H9 (cell line): ENCODE measurements at regions not wholly inside any gene's neighbourhood (a gene's known extent, or its start where the extent isn't known, plus 50 kb on each side); places are given as distances from the start of the nearest gene placed in this dataset.

Experiments
- DNase-seq: peaks from one replicate; pipeline ENCODE4 v3.0.0-alpha.2; 2017
- H2AFZ ChIP-seq: one replicate; pipeline ENCODE4 v1.6.1; 2013; ENCODE audit warnings: mild to moderate bottlenecking, low read length, control low read depth, moderate library complexity
- H2AK5ac ChIP-seq: 2 replicates; pipeline ENCODE4 v1.6.1; 2013; ENCODE audit warnings: low read length, control low read depth, mixed read lengths; ENCODE audit not compliant: insufficient read length
- H2BK120ac ChIP-seq: one replicate; pipeline ENCODE4 v1.6.1; 2013; ENCODE audit warnings: low read depth, mild to moderate bottlenecking, low read length, control low read depth, inconsistent platforms; ENCODE audit not compliant: poor library complexity, severe bottlenecking
- H2BK12ac ChIP-seq: 2 replicates; pipeline ENCODE4 v1.6.1; 2013; ENCODE audit warnings: low read length, control low read depth, mixed read lengths, low read depth; ENCODE audit not compliant: insufficient read length
- H2BK15ac ChIP-seq: 2 replicates; pipeline ENCODE4 v1.6.1; 2013; ENCODE audit warnings: low read depth, low read length, control low read depth
- H2BK20ac ChIP-seq: one replicate; pipeline ENCODE4 v1.6.1; 2013; ENCODE audit warnings: low read depth, mild to moderate bottlenecking, low read length, control low read depth, inconsistent platforms; ENCODE audit not compliant: poor library complexity, severe bottlenecking
- H2BK5ac ChIP-seq: 2 replicates; pipeline ENCODE4 v1.6.1; 2013; ENCODE audit warnings: low read length, control low read depth, mixed read lengths; ENCODE audit not compliant: insufficient read length
- H3K14ac ChIP-seq: 2 replicates; pipeline ENCODE4 v1.6.1; 2013; ENCODE audit warnings: low read length, control low read depth; ENCODE audit not compliant: insufficient read depth
- H3K18ac ChIP-seq: 2 replicates; pipeline ENCODE4 v1.6.1; 2013; ENCODE audit warnings: low read depth, mild to moderate bottlenecking, mixed read lengths, low read length, control low read depth; ENCODE audit not compliant: insufficient read length
- H3K23ac ChIP-seq: 2 replicates; pipeline ENCODE4 v1.6.1; 2013; ENCODE audit warnings: low read length, control low read depth, mixed read lengths, low read depth; ENCODE audit not compliant: insufficient read length
- H3K23me2 ChIP-seq: 2 replicates; pipeline ENCODE4 v1.6.1; 2013; ENCODE audit warnings: low read depth, mild to moderate bottlenecking, mixed read lengths, low read length, control low read depth; ENCODE audit not compliant: insufficient read length, poor library complexity, severe bottlenecking
- H3K27ac ChIP-seq: 2 replicates; pipeline ENCODE4 v1.5.1; 2013; ENCODE audit warnings: low read length, control low read depth, mixed read lengths, low read depth; ENCODE audit not compliant: insufficient read length
- H3K27me3 ChIP-seq: 2 replicates; pipeline ENCODE4 v1.6.1; 2013; ENCODE audit warnings: low read length, control low read depth, inconsistent platforms; ENCODE audit not compliant: insufficient read depth
- H3K4ac ChIP-seq: 2 replicates; pipeline ENCODE4 v1.6.1; 2013; ENCODE audit warnings: low read depth, mild to moderate bottlenecking, control low read depth, inconsistent platforms, low read length, moderate library complexity
- H3K4me1 ChIP-seq: 2 replicates; pipeline ENCODE4 v1.6.1; 2013; ENCODE audit warnings: low read length, control low read depth, inconsistent platforms; ENCODE audit not compliant: insufficient read depth
- H3K4me2 ChIP-seq: 2 replicates; pipeline ENCODE4 v1.6.1; 2013; ENCODE audit warnings: low read length, control low read depth, mixed read lengths; ENCODE audit not compliant: insufficient read length, insufficient read depth
- H3K56ac ChIP-seq: 2 replicates; pipeline ENCODE4 v1.6.1; 2013; ENCODE audit warnings: low read depth, mild to moderate bottlenecking, mixed read lengths, low read length, control low read depth; ENCODE audit not compliant: insufficient read length
- H3K79me1 ChIP-seq: 2 replicates; pipeline ENCODE4 v1.6.1; 2013; ENCODE audit warnings: low read depth, mild to moderate bottlenecking, moderate library complexity, low read length, control low read depth, inconsistent platforms; ENCODE audit not compliant: insufficient read depth, poor library complexity, severe bottlenecking
- H3K79me2 ChIP-seq: 2 replicates; pipeline ENCODE4 v1.6.1; 2013; ENCODE audit warnings: low read length, control low read depth, inconsistent platforms; ENCODE audit not compliant: insufficient read depth
- H3K9ac ChIP-seq: 2 replicates; pipeline ENCODE4 v1.6.1; 2013; ENCODE audit warnings: low read length, control low read depth, mixed read lengths; ENCODE audit not compliant: insufficient read length; ENCODE audit errors: extremely low read depth
- H3K9me3 ChIP-seq: one replicate; pipeline ENCODE4 v1.6.1; 2013; ENCODE audit warnings: low read depth, low read length, inconsistent platforms; ENCODE audit not compliant: control insufficient read depth
- H3T11ph ChIP-seq: one replicate; pipeline ENCODE4 v1.6.1; 2013; ENCODE audit warnings: mild to moderate bottlenecking, low read length, control low read depth, inconsistent platforms
- H4K20me1 ChIP-seq: one replicate; pipeline ENCODE4 v1.6.1; 2013; ENCODE audit not compliant: control insufficient read depth, insufficient read length, insufficient read depth
- H4K5ac ChIP-seq: 2 replicates; pipeline ENCODE4 v1.6.1; 2013; ENCODE audit warnings: low read depth, mild to moderate bottlenecking, mixed read lengths, low read length, control low read depth; ENCODE audit not compliant: insufficient read length
- H4K8ac ChIP-seq: replicated peaks from 2 replicates; pipeline ENCODE4 v1.6.1; 2013; ENCODE audit warnings: low read length, control low read depth, mixed read lengths, low read depth; ENCODE audit not compliant: insufficient read length
- H4K91ac ChIP-seq: 2 replicates; pipeline ENCODE4 v1.6.1; 2013; ENCODE audit warnings: low read depth, mild to moderate bottlenecking, moderate library complexity, mixed read lengths, low read length, control low read depth; ENCODE audit not compliant: insufficient read length
- H3K27ac Mint-ChIP-seq, 3 experiments: 2 replicates in 2 of 3; 3 replicates in 1 of 3; pipeline ENCODE4 v1.8.0; 2020 to 2021; ENCODE audit warnings: mixed read lengths in 3 of 3, mild to moderate bottlenecking in 1 of 3, moderate library complexity in 1 of 3
- H3K27me3 Mint-ChIP-seq: 2 replicates; pipeline ENCODE4 v1.8.0; 2021; ENCODE audit warnings: low read depth, mild to moderate bottlenecking, moderate library complexity, mixed read lengths
- H3K36me3 Mint-ChIP-seq, 3 experiments: 2 replicates in 2 of 3; 3 replicates in 1 of 3; pipeline ENCODE4 v1.8.0; 2020 to 2021; ENCODE audit warnings: low read depth in 3 of 3, mixed read lengths in 3 of 3; ENCODE audit not compliant: insufficient read depth in 1 of 3
- H3K4me1 Mint-ChIP-seq, 2 experiments: 2 replicates each; pipeline ENCODE4 v1.8.0; 2020; ENCODE audit warnings: mixed read lengths in 2 of 2
- H3K4me3 Mint-ChIP-seq, 2 experiments: 2 replicates in 1 of 2; 3 replicates in 1 of 2; pipeline ENCODE4 v1.8.0; 2020 to 2021; ENCODE audit warnings: mild to moderate bottlenecking in 2 of 2, mixed read lengths in 2 of 2, moderate library complexity in 1 of 2
- H3K9me3 Mint-ChIP-seq, 2 experiments: 2 replicates in 1 of 2; 3 replicates in 1 of 2; pipeline ENCODE4 v1.8.0; 2020; ENCODE audit warnings: mild to moderate bottlenecking in 2 of 2, mixed read lengths in 2 of 2, moderate library complexity in 1 of 2
- CTCF ChIP-seq: fragments of 200-600 bp; sonication (generic); conservative IDR thresholded peaks from 3 replicates; pipeline ENCODE4 v1.8.0; 2021; ENCODE audit warnings: antibody characterized with exemption, mild to moderate bottlenecking
- WGBS: extraction: QIAGEN DNeasy Blood & Tissue Kit; methylation state at CpG from one replicate; pipeline ENCODE4 v1.1.7; 2013; ENCODE audit warnings: missing lambda C conversion rate, low lambda C conversion rate, mixed read lengths; ENCODE audit not compliant: insufficient read length; ENCODE audit errors: extremely low coverage; 5-methylcytosine and 5-hydroxymethylcytosine counted together

- Histone ChIP-seq H2BK20ac (no peak overlapping the region), H3K4me1 (peaks cover 2% of the 10 kb centered on the region; the same call in 1 of the 2 replicates), H3K79me1 (no peaks in the 10 kb centered on the region), H3K27me3 (no peaks in the 10 kb centered on the region), H3K9me3 (no peaks in the 10 kb centered on the region), H2BK15ac (no peak overlapping the region), H4K91ac (no peak overlapping the region), H2BK12ac (no peak overlapping the region), H3K4me2 (no peak overlapping the region), H2BK5ac (no peak overlapping the region), H4K8ac (no peak overlapping the region), H3K14ac (no peak overlapping the region), H3K79me2 (no peaks in the 10 kb centered on the region), H3K18ac (no peak overlapping the region), H2AK5ac (no peak overlapping the region), H3K23ac (no peak overlapping the region), H2BK120ac (no peak overlapping the region), H3K9ac (no peak overlapping the region), H2AFZ (no peak overlapping the region), H4K20me1 (no peaks in the 10 kb centered on the region), H3K27ac (no peak overlapping the region), H3K4ac (no peak overlapping the region), H4K5ac (no peak overlapping the region), H3T11ph (no peak overlapping the region), H3K23me2 (no peaks in the 10 kb centered on the region), H3K56ac (no peak overlapping the region)
- no CpG with 5 or more reads among the region's 4 CpGs for WGBS
- no peak for DNase-seq
- peaks cover 4 to 7% (median 4%) of the 10 kb centered on the region in 3 experiments; a peak in 5 of 7 replicates for H3K36me3 Mint-ChIP-seq
- no peak for TF ChIP-seq CTCF
- H3K4me3 Mint-ChIP-seq = no peak overlapping the region
- H3K27me3 Mint-ChIP-seq = no peaks in the 10 kb centered on the region
- H3K9me3 Mint-ChIP-seq = peaks cover 6 to 7% of the 10 kb centered on the region in 2 experiments; a peak in 3 of 5 replicates
- H3K4me1 Mint-ChIP-seq = peaks cover 43 to 44% of the 10 kb centered on the region in 2 experiments
- H3K27ac Mint-ChIP-seq = no peak overlapping the region
Observed at GRCh38 chr10:60574388-60574787, 184.7 kb upstream of the ANK3 start.
